HK-2 (cell line): ENCODE measurements at regions not wholly inside any gene's neighbourhood (a gene's known extent, or its start where the extent isn't known, plus 50 kb on each side); places are given as distances from the start of the nearest gene placed in this dataset.
"Not testable (repeated sequence)": the region's sequence is repeated elsewhere in the genome, so short reads cannot be mapped to it uniquely, and the experiment has no call there.

ENCODE experiments used
- DNase-seq: peaks from one replicate; pipeline ENCODE4 v3.0.0-alpha.2; 2018; ENCODE audit not compliant: unreplicated experiment

- DNase-seq = no peak
Measured at GRCh38 chr13:54706336-54706735, 1677.7 kb downstream of the OLFM4 start.

- DNase-seq = no peak
Measured at GRCh38 chr13:54709546-54709945, 1680.9 kb downstream of the OLFM4 start.

GRCh38 chr13:54733639-54734038 lies 1705.0 kb downstream of the OLFM4 start:
- no peak for DNase-seq

GRCh38 chr13:54737211-54737610 lies 1708.6 kb downstream of the OLFM4 start:
- not testable (repeated sequence) for DNase-seq

GRCh38 chr13:54742984-54743383 lies 1714.4 kb downstream of the OLFM4 start:
- DNase-seq = no peak

GRCh38 chr13:54744747-54745146 lies 1716.1 kb downstream of the OLFM4 start:
- no peak for DNase-seq

GRCh38 chr13:54750521-54750920 lies 1721.9 kb downstream of the OLFM4 start:
- DNase-seq = no peak

GRCh38 chr13:54758795-54759194 lies 1730.2 kb downstream of the OLFM4 start:
- DNase-seq = no peak

- no peak for DNase-seq
Measured at GRCh38 chr13:54768214-54768613, 1739.6 kb downstream of the OLFM4 start.

GRCh38 chr13:54775501-54776191 lies 1747.0 kb downstream of the OLFM4 start:
- no peak for DNase-seq

GRCh38 chr13:54787754-54788153 lies 1759.1 kb downstream of the OLFM4 start:
- DNase-seq = no peak

GRCh38 chr13:54799621-54800226 lies 1771.1 kb downstream of the OLFM4 start:
- DNase-seq = no peak

GRCh38 chr13:54802226-54802625 lies 1773.6 kb downstream of the OLFM4 start:
- no peak for DNase-seq

GRCh38 chr13:54805743-54806142 lies 1777.1 kb downstream of the OLFM4 start:
- no peak for DNase-seq

- not testable (repeated sequence) for DNase-seq
Measured at GRCh38 chr13:54821938-54822470, 1793.4 kb downstream of the OLFM4 start.

- not testable (repeated sequence) for DNase-seq
Measured at GRCh38 chr13:54829391-54830068, 1800.9 kb downstream of the OLFM4 start.

- no peak for DNase-seq
Measured at GRCh38 chr13:54836273-54836672, 1807.7 kb downstream of the OLFM4 start.

GRCh38 chr13:54841682-54842081 lies 1813.1 kb downstream of the OLFM4 start:
- no peak for DNase-seq

- DNase-seq = no peak
Measured at GRCh38 chr13:54845351-54845965, 1816.8 kb downstream of the OLFM4 start.

- DNase-seq = no peak
Measured at GRCh38 chr13:54852831-54853230, 1824.2 kb downstream of the OLFM4 start.

- no peak for DNase-seq
Measured at GRCh38 chr13:54859827-54860226, 1831.2 kb downstream of the OLFM4 start.

GRCh38 chr13:54875111-54875510 lies 1846.5 kb downstream of the OLFM4 start:
- no peak for DNase-seq
